Smooth muscle cell of the brain vasculature (primary cell): ENCODE measurements at regions not wholly inside any gene's neighbourhood (a gene's known extent, or its start where the extent isn't known, plus 50 kb on each side); places are given as distances from the start of the nearest gene placed in this dataset.

Source experiments
- DNase-seq: peaks from one replicate; pipeline ENCODE4 v3.0.0-alpha.2; 2012; ENCODE audit warnings: low read depth, low spot score

- DNase-seq: no peak
Observed at GRCh38 chr12:67589078-67589477, 59.5 kb upstream of the DYRK2 start.

- no peak for DNase-seq
Observed at GRCh38 chr12:67590149-67590790, 58.3 kb upstream of the DYRK2 start.

DNA sequence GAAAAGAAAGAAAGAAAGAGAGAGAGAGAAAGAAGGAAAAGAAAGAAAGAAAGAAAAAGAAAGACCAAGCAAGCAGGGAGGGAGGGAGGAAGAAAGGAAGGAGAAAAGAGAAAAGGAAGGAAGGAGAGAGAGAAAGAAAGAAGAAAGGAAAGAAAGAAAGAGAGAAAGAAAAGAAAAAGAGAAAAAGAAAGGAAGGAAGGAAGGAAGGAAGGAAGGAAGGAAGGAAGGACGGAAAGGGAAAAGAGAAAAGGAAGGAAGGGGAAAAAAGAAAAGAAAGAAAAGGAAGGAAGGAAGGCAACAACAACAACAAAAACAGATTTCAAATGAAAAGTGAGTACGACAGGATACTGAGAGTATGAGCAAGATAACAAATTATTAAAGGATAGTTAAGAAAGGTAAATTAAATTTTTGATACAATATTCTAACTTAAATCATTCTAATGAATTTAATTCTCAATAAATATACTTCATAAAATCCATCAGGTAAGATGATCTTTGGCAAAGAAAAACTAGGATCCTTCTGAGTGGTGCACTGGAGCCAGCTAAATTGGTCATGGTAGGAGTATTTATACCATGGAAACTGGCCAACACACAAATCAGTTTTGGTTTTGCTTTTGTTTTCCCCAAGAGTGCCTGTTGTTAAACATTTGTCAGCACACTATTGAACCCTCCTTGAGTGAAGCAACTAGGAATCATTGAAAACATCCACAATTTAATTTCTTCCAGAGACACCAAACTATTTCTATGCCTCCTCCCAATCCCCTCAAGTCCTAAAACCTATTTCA lies 56.1 kb upstream of the DYRK2 start:
- peak; percentile 15 for DNase-seq

GRCh38 chr12:67593041-67593440 lies 55.5 kb upstream of the DYRK2 start:
- DNase-seq: no peak

DNA sequence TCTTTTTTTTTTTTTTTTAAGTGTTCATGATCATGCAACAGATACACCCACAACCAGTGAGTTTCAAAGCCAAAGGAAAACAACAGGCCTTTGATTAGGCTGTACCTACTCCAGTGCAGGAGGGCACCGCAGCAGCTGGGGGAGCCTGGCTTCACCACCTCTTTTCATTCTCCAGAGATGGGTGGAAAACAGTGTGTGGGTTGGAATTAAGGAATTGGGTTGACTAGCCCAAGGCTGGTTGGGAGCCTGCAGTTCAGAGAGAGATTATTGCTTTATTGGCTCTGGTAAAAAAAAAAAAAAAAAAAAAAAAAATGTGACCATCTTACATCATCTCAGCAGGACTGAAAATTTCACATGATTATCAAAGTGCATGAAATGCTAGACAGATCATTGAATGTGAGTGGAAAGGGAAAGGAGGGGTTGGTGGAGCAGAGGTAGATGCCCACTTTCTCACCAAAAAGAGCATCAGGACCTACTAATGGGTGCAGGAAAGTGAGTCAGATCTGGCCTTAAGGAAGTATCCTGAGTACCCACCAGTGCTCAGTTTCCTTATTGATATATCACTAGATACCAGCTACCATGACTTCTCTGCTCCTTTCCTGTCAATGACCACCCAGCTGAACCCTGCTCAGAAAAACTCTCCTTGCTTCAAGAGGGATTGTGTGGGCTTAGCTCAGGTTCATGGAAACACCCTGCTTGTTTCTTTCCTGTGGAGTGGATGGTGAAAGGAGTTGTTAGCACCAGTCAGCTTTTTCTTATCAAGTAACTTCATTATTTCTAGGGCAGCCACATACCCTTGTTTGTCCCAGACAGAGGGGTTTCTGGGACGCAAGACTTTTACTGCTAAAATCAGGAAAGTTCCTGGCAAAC lies 54.8 kb upstream of the DYRK2 start:
- DNase-seq: no peak

GRCh38 chr12:67594888-67595287 lies 53.7 kb upstream of the DYRK2 start:
- no peak for DNase-seq

GRCh38 chr12:67595365-67595764 lies 53.2 kb upstream of the DYRK2 start:
- DNase-seq: no peak

GRCh38 chr12:67598598-67598997 lies 49.9 kb upstream of the DYRK2 start:
- no peak for DNase-seq
